Stimulated activated CD4-positive, alpha-beta T cell treated with anti-CD3 and anti-CD28 coated beads, Interleukin-15, amount 100 ng/mL, for 24 hours (primary cell): ENCODE measurements at regions not wholly inside any gene's neighbourhood (a gene's known extent, or its start where the extent isn't known, plus 50 kb on each side); places are given as distances from the start of the nearest gene placed in this dataset.

Experiments
- DNase-seq: peaks from one replicate; pipeline ENCODE4 v3.0.0-alpha.2; 2020

GRCh38 chr4:83894831-83895230 lies 358.9 kb downstream of the GPAT3 start:
- DNase-seq, result no peak

- DNase-seq, result no peak
These were observed 354.9 kb downstream of the GPAT3 start for GRCh38 chr4:83890816-83891215.

GRCh38 chr4:83890231-83890630 lies 354.3 kb downstream of the GPAT3 start:
- no peak for DNase-seq

DNA sequence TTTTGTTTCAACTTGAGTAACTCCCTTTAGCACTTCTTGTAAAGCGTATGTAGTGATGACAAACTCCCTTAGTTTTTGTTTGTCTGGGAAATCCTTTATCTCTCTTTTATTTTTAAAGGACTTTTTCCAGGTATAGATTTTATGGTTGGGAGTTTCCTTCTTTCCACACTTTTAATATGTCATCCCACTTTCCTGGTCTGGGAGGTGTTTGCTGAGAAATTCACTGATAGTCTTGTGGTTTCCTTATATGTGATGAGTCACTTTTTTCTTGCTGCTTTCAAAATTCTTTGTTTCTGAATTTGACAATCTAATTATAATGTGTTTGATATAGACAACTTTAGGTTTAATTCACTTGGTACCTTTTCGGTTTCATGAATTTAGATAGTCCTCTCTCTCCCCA lies 353.9 kb downstream of the GPAT3 start:
- DNase-seq, result no peak

DNA sequence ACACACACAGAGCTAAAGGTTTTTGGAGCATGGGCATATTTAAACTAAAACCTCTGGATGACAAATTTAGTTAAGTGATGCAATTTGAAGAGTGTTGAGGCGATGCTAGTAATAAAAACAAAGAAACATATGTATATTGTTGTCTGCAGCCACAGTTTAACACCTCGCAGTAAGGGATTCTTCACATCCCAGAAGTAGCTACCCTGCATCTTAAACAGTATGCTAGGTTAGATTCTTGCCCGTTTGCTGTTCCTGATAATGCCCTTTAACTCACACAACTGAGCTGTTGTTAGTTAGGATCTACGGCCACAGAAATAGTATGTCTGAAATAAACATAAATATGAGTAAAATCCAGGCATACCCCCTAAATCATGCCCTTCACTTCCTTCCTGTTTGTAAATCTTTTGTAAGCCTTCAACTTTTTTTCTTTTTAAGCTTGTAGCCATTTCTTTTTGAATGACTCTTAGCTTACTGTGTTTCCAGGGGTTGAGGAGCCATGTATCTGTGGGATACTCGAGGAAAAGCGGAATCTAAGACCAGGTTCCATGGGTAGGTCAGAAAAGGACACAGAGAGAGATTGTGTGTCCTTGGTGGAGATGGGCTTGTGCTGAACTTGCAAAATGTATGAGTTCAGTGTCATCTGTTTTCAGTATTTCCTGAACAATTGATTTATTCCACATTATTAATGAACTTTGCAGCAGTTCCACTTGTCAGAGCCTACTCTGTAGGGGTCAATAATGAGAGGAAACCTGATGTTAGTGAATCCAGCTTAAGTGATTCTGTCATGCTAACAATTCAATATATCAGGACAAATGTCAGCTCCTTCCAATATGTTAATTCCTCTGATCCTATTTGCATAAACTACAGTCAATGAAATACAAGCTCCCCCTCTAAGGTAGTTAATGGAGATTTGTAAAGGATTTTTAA lies 349.6 kb downstream of the GPAT3 start:
- DNase-seq, result no peak

DNA sequence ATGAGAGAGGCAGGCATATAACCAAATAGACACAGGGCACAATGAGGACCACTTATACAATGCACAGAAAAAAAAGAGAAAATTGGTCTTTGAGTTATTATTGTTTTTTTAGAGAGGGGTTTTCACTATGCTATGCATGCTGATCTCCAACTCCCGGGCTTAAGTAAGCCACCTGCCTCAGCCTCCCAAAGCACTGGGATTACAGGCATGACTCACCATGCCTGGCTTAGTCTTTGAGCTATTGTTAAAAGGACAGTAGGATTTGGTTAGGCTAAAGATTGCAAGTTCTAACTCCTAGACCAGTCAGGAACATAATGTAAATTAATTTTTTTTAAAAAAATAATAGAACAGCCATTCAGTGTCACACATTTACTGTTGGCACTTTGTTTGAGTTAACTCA lies 340.1 kb downstream of the GPAT3 start:
- no peak for DNase-seq

DNA sequence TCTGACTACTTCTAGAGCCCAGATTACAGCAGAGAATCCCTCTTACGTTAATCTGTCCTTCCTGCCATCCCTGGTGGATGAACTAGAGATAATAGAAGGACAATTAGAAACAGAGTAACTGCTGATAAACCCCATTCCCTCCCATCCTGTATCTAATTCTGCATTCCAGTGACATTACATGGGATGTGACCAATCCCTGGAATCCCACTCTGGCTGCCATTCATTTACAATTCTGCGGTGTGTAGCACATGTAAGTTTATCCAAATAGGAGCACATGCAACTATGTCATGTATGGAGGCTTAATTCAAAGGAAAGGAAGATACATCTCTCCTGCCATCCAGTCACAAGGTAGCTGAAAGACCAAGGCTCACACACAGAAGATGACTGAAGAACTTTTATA lies 339.5 kb downstream of the GPAT3 start:
- DNase-seq, result no peak

DNA sequence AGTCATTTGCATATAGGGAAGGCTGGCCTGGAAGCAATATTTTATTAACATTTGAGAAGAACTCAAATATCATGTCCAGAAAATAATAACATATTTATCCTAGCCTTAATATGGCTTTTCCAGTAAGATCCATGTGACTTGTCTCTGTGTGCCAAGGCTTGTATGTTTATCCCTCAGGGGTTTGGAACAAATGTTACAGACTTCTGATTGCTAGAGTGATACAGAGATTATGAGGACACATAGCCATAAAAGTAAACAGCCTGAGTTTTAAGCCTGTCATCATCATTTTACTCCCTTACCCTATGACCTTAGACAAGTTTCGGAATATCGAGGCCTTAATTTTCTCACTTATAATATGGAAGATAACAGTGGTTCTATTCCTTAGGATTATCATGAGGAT lies 338.1 kb downstream of the GPAT3 start:
- no peak for DNase-seq

DNA sequence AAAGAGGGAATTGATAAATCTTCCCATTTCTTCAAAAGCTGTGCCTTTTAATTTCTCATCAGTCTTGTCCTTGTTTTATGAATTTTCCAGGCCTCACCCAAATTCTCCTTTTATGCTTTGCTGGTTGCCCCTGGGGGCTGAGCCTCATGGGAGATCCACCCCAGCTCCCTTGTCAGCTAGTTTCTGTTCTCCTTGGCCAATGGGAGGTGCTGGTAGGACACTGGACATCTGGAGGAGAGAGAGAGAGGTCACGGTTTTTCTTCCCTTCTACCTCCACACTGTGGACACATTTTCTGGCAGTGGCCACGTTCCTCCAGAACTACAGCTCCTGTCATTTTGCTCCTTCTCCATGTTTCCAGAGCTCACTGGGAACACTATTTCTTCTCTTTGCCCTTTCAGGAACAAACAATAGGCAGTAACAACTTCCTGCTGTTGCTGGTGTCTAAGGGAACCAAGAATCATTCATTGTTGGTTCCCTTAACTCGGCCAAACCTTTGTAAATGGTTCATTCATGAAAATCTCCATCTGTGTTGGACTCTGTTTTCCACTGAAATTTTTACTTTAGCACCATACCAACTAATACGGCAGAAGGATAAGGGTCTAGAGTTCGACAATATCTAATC lies 334.5 kb downstream of the GPAT3 start:
- no peak for DNase-seq

DNA sequence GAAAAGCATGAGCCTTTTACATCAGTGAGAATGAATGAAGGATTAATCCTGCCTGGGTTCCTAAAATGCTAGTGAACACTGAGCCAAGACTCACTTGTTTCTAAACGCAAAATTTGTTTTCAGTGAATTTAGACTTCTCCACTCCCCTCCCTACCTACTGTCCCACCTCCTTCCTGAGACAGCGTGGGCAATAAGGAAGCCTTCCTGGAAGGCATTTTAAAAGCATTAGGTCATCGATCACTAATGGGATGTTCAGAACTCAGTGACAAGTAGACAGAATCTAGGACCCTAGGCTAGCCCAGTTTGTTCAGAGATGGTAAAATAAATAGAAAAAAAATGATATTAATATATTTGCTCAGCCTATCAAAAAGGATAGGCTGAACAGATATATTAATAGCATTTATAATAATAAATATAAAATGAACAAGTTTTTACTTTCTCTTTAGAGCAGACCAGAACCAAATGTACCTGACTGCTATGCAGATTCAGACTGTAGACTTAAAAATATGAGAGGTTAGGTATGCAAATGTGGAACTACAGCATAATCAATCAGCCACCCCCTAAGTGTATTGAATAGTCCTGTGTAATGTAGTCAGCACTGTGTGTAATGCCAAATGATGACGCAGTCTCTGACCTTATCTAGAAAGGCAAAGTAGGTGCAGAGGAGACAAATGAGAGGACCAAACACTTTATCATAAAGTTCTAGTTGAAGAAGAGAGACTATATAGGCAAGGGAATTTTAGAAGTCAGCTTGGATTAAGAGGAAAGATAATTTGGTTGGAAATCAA lies 331.1 kb downstream of the GPAT3 start:
- no peak for DNase-seq

DNA sequence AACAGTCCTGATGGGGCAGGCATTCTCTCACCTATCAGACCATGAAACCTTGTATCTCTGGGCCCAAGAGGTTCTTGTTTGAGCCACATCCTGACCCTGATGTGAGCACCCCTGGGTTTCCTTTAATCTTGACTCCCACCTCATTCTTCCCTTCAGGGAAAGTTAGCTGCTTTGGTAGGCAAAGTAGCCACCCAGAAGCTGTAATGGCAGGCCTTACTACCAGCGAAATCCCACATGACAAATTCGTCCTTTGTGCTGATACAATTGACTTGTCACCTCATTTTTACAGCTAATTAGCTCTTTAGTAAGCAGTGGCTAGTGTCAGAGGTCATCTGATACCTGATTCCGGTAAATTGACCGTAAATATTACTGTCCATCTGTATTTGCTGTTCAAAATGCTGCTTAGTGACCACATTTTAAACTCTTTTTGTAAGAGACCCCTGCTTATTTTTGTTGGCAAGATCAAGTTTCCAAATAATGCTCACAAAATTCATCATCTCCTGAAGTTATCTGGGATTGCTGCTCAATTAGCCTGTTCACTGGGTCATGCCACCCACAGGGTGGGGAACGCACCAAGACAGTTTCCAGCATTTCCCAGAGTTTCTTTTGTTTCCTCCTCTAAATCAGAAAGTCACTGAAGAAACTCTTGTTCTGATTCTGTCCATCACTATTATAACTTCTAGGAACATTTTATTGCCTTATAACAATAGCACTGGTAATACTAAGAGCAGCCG lies 329.7 kb downstream of the GPAT3 start:
- DNase-seq, result no peak

DNA sequence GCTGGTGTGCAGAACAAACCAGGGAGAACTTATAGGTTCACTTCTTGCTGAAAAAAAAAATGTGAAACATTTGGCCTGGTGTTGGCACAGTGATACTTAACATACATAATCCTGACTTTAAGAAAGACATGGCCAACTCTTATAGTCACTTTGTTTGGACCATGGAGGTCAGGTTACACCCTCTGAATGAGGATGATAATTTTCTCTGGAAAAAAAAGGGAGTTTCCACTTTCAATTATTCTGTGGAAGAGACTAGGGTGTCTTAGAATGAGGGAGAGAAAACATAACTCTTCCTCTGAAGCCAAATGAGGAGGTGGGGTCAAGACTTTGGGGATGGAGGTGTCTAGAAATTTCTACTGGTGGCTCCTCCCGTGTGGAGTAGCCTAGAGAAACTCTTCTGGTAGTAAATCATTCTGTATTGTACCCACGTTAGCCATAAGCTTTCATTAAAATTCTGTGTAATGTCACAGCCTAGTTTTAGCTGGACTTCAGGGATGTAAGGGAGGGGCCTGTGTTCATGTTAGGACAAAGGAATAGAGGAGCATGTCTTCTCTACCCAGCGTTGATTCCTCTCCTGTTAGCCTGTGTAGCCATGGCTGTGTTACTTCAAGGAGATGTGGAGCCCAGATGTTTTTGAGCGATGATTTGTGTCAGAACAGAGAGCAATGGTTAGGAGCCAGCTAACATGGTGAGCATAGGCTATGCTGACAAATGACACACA lies 328.3 kb downstream of the GPAT3 start:
- DNase-seq, result no peak

DNA sequence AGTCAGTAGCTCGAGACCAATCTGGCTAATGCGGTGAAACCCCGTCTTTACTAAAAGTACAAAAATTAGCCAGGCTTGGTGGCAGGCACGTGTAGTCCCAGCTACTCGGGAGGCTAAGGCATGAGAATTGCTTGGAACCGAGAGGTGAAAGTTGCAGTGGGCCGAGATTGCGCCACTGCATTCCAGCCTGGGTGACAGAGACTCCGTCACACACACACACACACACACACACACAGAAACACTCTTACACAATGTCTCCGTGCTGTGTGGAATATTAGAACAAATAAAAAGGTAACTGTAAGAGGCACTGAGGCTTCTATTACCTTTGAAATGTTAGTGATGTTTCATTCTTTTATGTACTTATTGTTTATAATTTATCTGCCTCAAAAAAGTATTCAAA lies 326.6 kb downstream of the GPAT3 start:
- no peak for DNase-seq

DNA sequence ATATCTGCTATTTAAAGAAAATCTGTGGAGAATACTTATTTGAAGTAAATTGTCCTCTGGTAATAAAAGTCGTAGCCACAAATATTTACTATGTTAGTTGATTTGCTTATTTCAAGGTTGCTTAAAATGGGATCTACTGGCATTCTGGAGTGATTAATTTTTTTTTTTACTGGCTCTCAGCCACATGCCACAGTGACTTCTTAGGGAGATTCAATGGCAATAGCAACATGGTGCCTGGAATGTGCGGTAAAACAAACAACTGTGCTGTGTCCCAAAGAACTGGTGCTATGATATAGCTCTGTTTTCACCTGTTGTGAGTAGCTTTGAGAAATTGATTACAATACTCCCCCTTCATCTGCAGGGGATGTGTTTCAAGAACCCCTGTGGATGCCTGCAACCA lies 324.3 kb downstream of the GPAT3 start:
- no peak for DNase-seq

DNA sequence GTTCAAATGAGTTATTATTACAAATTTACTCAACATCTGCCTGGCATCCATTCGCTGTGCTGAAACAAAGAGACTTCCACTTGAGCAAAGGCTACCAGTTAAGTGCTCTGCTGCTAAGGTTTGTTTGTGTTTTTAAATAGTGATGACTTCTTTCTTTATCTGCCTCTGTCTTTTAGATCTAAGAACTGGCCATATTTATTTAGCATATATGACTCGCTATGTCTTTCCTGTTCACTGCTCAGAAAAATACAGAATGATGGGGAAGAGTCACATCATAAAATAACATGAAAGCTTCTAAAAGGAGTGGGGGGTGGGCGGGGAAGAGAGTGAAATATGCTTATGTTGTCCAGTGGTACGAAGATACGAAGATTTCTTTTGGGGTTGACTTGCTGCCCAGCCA lies 322.2 kb downstream of the GPAT3 start:
- no peak for DNase-seq

GRCh38 chr4:83855044-83855443 lies 319.1 kb downstream of the GPAT3 start:
- no peak for DNase-seq

DNA sequence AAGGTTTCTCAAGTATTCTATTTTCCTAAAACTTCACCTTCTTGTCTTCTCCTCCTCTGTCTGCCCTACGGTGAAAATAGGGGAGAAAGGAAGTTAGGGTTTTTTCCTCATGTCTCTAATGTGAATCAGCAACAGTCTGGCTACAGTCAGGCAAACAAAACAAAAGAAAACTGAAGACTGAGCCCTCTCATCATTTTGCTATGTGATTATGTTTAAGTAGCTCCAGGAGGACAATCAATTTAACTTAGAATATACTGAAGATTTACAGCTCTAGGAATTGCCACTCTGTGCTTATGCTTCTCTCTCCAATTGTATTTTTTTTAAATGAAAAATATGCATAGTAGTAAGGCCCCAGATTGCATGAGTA lies 316.2 kb downstream of the GPAT3 start:
- no peak for DNase-seq

DNA sequence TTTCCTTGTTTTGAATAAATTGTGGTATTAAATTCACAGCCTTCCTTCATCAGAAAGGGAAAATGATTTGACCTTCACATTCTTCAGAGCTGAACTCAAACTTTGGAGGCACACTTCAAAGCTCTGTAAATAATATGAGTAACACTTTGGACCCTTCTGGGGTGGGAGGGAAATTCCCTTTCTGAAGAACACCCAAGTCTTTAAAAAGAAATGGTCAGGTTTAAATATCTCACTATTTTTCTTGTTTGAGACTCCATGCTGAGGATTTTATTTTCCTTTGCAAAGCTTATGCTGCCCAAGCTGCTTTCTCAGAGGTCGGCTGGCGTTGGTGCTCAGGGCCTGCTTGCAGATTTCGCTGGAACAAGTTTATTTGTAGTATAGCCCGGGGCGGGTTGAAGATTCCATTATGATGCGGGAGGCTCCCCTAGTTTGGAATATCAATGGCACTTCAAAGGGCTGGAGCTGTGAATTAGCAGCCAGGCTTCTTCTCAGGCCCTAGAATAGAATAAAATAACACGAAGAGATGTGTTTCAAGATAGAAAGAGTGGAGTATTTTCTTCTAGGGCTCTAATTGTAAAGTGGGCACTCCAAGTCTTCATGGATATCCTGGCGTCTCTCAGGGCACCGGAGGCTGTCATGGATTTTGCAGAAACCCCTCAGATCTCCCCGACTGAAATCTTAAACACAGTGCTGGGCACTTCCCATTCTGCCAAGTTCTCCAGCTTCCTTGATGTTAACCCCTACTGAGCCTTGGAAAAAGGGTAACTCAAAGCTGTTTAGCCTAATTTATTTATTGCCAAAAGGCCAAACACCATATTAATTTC lies 315.6 kb downstream of the GPAT3 start:
- no peak for DNase-seq

- no peak for DNase-seq
These were observed 314.5 kb downstream of the GPAT3 start for GRCh38 chr4:83850435-83850834.

GRCh38 chr4:83846193-83846830 lies 310.4 kb downstream of the GPAT3 start:
- DNase-seq, result no peak

GRCh38 chr4:83839615-83840014 lies 303.7 kb downstream of the GPAT3 start:
- no peak for DNase-seq
